GM18907 (cell line): ENCODE measurements at regions not wholly inside any gene's neighbourhood (a gene's known extent, or its start where the extent isn't known, plus 50 kb on each side); places are given as distances from the start of the nearest gene placed in this dataset.
A peak's percentile ranks its signal among the peaks of the same experiment; 100 is the strongest.
"Not testable (repeated sequence)": the region's sequence is repeated elsewhere in the genome, so short reads cannot be mapped to it uniquely, and the experiment has no call there.

Source experiments
- ATAC-seq: cut with Tn5 transposase; IDR thresholded peaks from one replicate; pipeline ENCODE4 v1.9.1; 2021; ENCODE audit warnings: mild to moderate bottlenecking, moderate library complexity; ENCODE audit not compliant: unreplicated experiment

DNA sequence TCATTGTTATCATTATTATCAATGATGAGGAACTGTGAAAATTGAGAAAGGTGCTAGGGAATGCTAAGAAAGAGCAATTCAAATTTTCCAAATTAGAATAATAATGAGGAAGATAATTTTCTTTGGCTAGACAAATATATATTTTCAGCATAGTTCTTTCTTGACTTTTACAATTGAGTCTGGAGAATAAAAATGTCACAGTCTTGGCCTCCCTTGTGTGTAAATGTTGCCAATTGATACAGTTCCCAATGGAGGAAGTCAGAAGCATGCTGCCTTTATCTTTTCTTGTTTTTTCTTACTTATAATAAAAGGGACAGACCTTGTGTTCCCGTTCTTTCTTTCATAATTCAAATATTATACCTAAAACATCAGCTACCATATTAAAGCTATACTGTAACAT is 774.4 kb downstream of the SI start:
- ATAC-seq, result no peak

- no peak for ATAC-seq
Observed at GRCh38 chr3:164302622-164303021, 775.7 kb downstream of the SI start.

- not testable (repeated sequence) for ATAC-seq
Observed at GRCh38 chr3:164291486-164291885, 786.8 kb downstream of the SI start.

GRCh38 chr3:164278550-164278949 is 799.7 kb downstream of the SI start:
- ATAC-seq, result no peak

- no peak for ATAC-seq
Observed at GRCh38 chr3:164267053-164267452, 811.2 kb downstream of the SI start.

- ATAC-seq, result no peak
Observed at GRCh38 chr3:164250923-164251322, 827.4 kb downstream of the SI start.

GRCh38 chr3:164236851-164237250 is 841.4 kb downstream of the SI start:
- ATAC-seq, result no peak

GRCh38 chr3:164235289-164236028 is 842.8 kb downstream of the SI start:
- ATAC-seq, result no peak

GRCh38 chr3:164233951-164234350 is 844.3 kb downstream of the SI start:
- no peak for ATAC-seq

DNA sequence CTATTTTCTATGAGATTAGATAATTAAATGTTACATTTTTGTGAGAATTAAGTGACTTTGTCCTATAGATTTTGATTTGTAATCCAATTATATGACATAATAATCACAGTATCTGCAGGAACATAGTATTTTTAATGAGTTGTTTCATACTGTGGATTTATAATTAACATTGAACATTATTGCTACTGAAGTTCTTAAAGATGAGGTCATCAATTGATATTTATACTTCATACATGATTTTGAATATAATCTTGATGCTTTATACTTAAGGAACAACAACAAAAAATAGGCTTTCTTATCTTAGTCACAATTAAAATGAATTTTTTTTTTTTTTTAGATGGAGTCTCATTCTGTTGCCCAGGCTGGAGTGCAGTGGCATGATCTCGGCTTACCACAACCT is 846.6 kb downstream of the SI start:
- no peak for ATAC-seq

DNA sequence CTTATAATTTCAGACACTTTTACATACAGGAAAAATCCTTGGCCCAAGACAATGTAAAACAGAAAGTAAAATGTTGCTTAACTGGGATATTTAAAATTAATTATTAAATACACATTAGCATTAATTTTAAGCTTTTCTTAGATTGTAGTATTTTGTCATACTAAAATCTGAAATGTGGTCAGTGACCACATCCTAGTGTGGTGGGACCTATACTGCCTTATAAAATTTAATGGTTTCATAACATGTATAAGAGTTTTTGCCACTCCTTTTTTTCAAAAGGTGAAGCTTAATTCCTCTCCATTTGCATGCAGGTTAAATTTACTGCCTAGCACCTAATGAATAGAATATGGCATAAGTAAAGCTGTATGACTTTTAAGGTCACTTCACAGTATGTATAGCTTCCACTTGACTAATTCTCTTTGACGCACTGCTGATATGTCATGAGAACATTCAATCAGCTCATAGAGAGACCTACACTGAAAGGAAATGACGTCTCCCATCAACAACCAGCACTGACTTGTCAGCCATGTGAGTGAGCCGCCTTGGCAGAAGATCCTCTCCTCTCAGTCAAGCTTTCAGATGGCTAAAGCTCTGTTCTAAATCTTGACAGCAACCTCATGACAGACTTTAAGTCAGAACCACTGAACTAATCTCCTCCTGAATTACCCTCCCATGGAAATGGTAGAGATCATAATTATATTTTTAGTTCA is 847.8 kb downstream of the SI start:
- ATAC-seq, result peak; percentile 56

GRCh38 chr3:164224126-164224525 is 854.2 kb downstream of the SI start:
- no peak for ATAC-seq

DNA sequence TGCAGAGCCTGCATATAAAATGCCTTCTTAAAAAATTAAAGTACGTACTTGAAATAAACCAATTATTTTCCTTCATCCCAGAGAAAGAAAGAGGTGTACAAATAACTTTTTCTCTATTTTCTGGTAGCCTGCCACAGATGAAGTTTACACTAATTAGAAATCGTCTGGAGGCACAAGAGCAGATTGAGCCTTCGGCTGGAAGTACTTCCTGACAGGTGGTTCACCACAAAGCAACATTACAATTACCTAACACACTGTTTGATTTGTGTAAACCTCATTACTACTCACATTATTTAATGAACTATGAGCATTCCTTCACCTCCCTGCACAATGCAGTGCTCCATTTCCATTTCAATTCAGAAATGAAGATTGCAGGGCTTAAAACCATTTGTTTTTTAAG is 856.1 kb downstream of the SI start:
- no peak for ATAC-seq

DNA sequence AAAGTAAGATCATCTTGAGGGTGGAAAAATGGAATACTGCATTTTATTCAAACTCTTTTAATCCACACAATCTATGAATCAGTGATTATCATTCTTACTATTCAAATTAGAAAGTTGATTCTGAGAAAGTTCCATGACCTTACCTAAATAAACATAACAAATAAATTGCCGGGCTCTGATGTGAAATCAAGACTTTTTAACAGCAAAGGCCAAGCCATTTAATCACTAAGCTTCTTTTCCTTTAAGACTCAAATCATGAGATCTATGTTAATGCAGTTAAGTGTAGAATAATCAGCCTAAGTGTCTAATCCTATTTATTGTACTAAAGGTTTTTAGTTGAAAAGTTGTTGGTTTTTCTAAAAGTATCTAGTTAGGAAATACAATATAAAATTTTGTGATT is 857.0 kb downstream of the SI start:
- ATAC-seq, result no peak

GRCh38 chr3:164209363-164209762 is 868.9 kb downstream of the SI start:
- no peak for ATAC-seq

- no peak for ATAC-seq
Observed at GRCh38 chr3:164208821-164209220, 869.5 kb downstream of the SI start.

- no peak for ATAC-seq
Observed at GRCh38 chr3:164208048-164208447, 870.2 kb downstream of the SI start.

DNA sequence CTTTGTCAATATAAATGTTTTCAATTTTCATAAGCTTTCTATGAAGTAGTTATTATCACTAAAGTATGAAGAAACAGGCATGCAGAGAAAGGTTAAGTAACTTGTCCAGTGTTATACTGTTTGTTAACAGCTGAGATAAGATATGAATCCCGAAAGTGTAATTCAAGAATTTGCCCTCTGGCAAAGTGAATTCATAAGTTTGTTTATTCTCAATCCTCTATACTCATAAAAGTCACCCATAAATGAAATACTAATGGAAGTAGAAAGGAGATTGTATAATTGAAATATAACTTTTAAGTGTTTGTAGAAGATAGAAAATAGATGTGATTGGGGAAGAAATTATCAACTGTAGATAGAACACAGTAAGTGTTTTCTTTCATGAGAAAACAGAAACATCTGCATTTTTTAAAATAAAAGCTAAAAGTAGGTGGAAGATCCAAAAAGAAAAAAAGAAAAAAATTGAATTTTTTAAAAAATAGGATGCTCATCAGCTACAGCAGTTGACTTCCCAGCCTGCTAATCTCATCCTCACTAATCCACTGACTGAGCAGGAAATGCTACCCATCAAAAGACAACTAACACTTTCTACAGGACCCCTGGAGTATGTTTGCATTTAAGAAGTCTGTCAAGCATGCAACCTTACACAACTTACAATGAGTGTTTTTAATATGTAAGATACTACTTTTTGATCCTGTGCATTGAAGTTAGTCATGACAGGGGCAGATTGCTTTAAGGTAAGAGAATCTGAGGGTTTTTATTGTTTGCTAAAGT is 878.1 kb downstream of the SI start:
- no peak for ATAC-seq

DNA sequence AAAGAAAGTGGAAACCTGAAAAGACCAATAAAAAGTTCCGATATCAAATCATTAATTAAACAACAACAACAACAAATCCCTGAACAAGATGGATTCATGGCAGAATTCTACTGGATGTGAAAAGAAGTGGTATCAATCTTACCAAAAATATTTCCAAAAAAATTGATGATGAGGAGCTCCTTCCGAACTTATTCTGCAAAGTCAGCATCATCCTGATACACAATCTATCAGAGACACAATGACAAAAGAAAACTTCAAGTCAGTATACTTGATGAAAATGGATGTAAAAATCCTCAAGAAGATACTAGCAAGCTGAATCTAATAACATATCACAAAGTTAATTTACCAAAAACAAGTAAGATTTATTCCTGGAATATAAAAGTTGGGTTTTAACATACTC is 881.8 kb downstream of the SI start:
- no peak for ATAC-seq

GRCh38 chr3:164194842-164195241 is 883.5 kb downstream of the SI start:
- ATAC-seq, result no peak

GRCh38 chr3:164192974-164193373 is 885.3 kb downstream of the SI start:
- ATAC-seq, result no peak

- no peak for ATAC-seq
Observed at GRCh38 chr3:164190566-164190965, 887.7 kb downstream of the SI start.
